ENCODE measurements at regions not wholly inside any gene's neighbourhood (a gene's known extent, or its start where the extent isn't known, plus 50 kb on each side); places are given as distances from the start of the nearest gene placed in this dataset.

DNA sequence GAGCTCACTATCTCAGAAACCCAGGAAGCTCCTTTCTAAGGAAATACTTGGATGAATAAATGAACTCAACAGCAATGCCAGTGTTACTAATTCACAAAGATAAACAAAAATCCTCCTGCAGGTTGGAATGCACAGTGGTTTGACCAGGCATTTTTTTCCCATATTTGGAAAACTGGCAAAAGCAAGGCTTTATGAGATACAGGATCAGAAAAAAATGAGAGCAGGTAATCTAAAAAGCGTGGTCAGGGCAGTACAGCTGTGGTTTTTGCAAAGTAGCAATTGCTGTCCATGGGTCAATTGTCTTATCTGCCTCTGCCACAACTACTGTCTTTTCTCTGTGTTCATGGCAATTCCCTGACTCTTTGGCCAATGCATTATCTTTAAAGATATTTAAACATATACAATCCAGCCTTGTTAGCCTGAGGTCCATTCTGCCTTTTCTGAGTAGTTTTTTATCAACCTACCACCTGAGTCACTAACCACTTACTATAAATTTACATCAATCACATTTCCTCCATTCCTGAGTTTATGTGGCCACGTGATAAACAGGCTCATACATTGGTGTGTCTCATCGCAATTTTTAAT lies 564.5 kb upstream of the IGFBP3 start:
- TF ChIP-seq MYC (IDR thresholded peaks at IDR 0.05; ENCODE audit: low read depth, low read length) = no peak
- TF ChIP-seq, protein P1, sequence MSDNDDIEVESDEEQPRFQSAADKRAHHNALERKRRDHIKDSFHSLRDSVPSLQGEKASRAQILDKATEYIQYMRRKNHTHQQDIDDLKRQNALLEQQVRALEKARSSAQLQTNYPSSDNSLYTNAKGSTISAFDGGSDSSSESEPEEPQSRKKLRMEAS (IDR thresholded peaks at IDR 0.05; ENCODE audit: low read depth, low read length) = no peak
- no peak for TF ChIP-seq POLR2A (IDR thresholded peaks at IDR 0.05; ENCODE audit: extremely low read depth, insufficient read length)
- TF ChIP-seq, protein P2, sequence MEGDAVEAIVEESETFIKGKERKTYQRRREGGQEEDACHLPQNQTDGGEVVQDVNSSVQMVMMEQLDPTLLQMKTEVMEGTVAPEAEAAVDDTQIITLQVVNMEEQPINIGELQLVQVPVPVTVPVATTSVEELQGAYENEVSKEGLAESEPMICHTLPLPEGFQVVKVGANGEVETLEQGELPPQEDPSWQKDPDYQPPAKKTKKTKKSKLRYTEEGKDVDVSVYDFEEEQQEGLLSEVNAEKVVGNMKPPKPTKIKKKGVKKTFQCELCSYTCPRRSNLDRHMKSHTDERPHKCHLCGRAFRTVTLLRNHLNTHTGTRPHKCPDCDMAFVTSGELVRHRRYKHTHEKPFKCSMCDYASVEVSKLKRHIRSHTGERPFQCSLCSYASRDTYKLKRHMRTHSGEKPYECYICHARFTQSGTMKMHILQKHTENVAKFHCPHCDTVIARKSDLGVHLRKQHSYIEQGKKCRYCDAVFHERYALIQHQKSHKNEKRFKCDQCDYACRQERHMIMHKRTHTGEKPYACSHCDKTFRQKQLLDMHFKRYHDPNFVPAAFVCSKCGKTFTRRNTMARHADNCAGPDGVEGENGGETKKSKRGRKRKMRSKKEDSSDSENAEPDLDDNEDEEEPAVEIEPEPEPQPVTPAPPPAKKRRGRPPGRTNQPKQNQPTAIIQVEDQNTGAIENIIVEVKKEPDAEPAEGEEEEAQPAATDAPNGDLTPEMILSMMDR (IDR thresholded peaks at IDR 0.05; ENCODE audit: low read depth, low read length) = no peak
- DNase-seq (ENCODE audit: low read depth) = no peak
- H3K4me3 ChIP-seq (ENCODE audit: low read depth, low read length) = no peak overlapping the region

GRCh38 chr7:46484906-46485305 lies 563.8 kb upstream of the IGFBP3 start:
- TF ChIP-seq MYC (IDR thresholded peaks at IDR 0.05; ENCODE audit: low read depth, low read length) (no peak), POLR2A (IDR thresholded peaks at IDR 0.05; ENCODE audit: extremely low read depth, insufficient read length) (no peak)
- TF ChIP-seq, protein P2 (IDR thresholded peaks at IDR 0.05; ENCODE audit: low read depth, low read length) = no peak
- TF ChIP-seq, protein P1 (IDR thresholded peaks at IDR 0.05; ENCODE audit: low read depth, low read length) = no peak
- H3K4me3 ChIP-seq (ENCODE audit: low read depth, low read length) = no peak overlapping the region
- no peak for DNase-seq (ENCODE audit: low read depth)

DNA sequence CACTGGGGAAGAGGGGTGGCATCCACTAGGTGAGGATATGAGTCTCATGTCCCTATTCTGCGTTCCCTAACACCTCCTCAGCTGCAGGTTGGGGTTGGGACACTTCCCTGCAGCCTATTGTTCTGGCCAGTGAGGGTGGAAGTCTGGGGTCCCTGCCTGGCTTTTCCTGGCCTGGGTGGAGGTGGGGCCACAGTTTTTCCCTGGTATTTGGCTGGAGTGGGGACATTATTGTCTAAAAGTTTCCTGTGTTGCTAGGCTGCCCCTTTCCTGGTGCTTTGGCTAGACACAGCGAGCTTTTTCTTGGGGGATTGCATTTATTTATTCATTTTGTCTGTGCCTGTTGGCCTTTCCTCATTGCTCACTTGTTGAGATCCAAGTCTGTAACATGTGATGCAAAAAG lies 559.5 kb upstream of the IGFBP3 start:
- TF ChIP-seq MYC (IDR thresholded peaks at IDR 0.05; ENCODE audit: low read depth, low read length) (no peak), POLR2A (IDR thresholded peaks at IDR 0.05; ENCODE audit: extremely low read depth, insufficient read length) (no peak)
- TF ChIP-seq, protein P2 (IDR thresholded peaks at IDR 0.05; ENCODE audit: low read depth, low read length) = no peak
- TF ChIP-seq, protein P1 (IDR thresholded peaks at IDR 0.05; ENCODE audit: low read depth, low read length) = no peak
- H3K4me3 ChIP-seq (ENCODE audit: low read depth, low read length) = no peak overlapping the region
- no peak for DNase-seq (ENCODE audit: low read depth)

GRCh38 chr7:46479680-46480079 lies 558.6 kb upstream of the IGFBP3 start:
- H3K4me3 ChIP-seq (ENCODE audit: low read depth, low read length) = no peak overlapping the region
- TF ChIP-seq MYC (IDR thresholded peaks at IDR 0.05; ENCODE audit: low read depth, low read length) (no peak), POLR2A (IDR thresholded peaks at IDR 0.05; ENCODE audit: extremely low read depth, insufficient read length) (no peak)
- TF ChIP-seq, protein P2 (IDR thresholded peaks at IDR 0.05; ENCODE audit: low read depth, low read length) = no peak
- TF ChIP-seq, protein P1 (IDR thresholded peaks at IDR 0.05; ENCODE audit: low read depth, low read length) = no peak
- DNase-seq (ENCODE audit: low read depth) = no peak

DNA sequence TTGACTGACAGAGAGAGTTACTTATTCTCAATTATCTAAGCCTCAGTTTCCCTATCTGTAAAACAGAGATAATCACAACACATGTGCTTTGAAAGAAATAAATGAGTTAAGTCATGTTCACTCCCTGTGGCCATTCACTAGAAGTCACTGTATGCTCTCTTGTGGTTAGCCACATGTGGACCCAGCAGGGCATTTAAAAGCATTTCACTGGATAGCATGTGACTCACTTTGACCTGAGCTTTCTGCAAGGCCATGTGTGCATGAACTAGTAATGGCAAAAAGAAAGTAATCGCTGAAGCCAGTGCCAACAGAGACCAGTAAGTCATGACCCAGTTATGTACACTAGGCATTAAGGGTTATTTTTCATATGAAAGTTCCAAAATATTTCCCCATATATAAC lies 557.0 kb upstream of the IGFBP3 start:
- TF ChIP-seq, protein P1 (IDR thresholded peaks at IDR 0.05; ENCODE audit: low read depth, low read length) = peak; percentile 58
- no peak for TF ChIP-seq POLR2A (IDR thresholded peaks at IDR 0.05; ENCODE audit: extremely low read depth, insufficient read length)
- peak; percentile 25 for DNase-seq (ENCODE audit: low read depth)
- H3K4me3 ChIP-seq (ENCODE audit: low read depth, low read length) = no peak overlapping the region

- H3K4me3 ChIP-seq (ENCODE audit: low read depth, low read length) = no peak overlapping the region
- peak; percentile 44 for DNase-seq (ENCODE audit: low read depth)
- TF ChIP-seq, protein P1 (IDR thresholded peaks at IDR 0.05; ENCODE audit: low read depth, low read length) = no peak
- TF ChIP-seq, protein P2 (IDR thresholded peaks at IDR 0.05; ENCODE audit: low read depth, low read length) = no peak
- TF ChIP-seq MYC (IDR thresholded peaks at IDR 0.05; ENCODE audit: low read depth, low read length) = no peak
- no peak for TF ChIP-seq POLR2A (IDR thresholded peaks at IDR 0.05; ENCODE audit: extremely low read depth, insufficient read length)
These were observed 547.8 kb upstream of the IGFBP3 start for GRCh38 chr7:46468753-46469356.
